Testis (tissue), 2 donors: ENCODE measurements at regions not wholly inside any gene's neighbourhood (a gene's known extent, or its start where the extent isn't known, plus 50 kb on each side); places are given as distances from the start of the nearest gene placed in this dataset.

Source experiments
- DNase-seq: peaks from one replicate; pipeline ENCODE4 v3.0.0-alpha.2; 2019
- H3K27ac ChIP-seq, 2 donors: fragments of 200-600 bp; sonication (generic); one replicate each; pipeline ENCODE4 v1.5.1; 2019
- H3K27me3 ChIP-seq: fragments of 200-600 bp; sonication (generic); one replicate; pipeline ENCODE4 v1.5.1; 2019
- H3K36me3 ChIP-seq: fragments of 200-600 bp; sonication (generic); one replicate; pipeline ENCODE4 v1.5.1; 2017; ENCODE audit warnings: low read depth; ENCODE audit errors: missing control alignments
- H3K4me1 ChIP-seq: fragments of 200-600 bp; sonication (generic); one replicate; pipeline ENCODE4 v1.5.1; 2019
- H3K4me3 ChIP-seq, 2 donors: fragments of 200-600 bp; sonication (generic); one replicate each; pipeline ENCODE4 v1.5.1; 2017 to 2019
- H3K9me3 ChIP-seq: fragments of 200-600 bp; sonication (generic); one replicate; pipeline ENCODE4 v1.5.1; 2017
- CTCF ChIP-seq, 3 experiments: fragments of 450-650 bp in 2 of 3; fragments of 200-600 bp in 1 of 3; sonication (generic) in 1 of 3; IDR thresholded peaks; one replicate each; pipeline ENCODE4 v1.5.1; 2016 to 2019; ENCODE audit warnings: antibody characterized with exemption in 3 of 3, mild to moderate bottlenecking in 2 of 3, moderate library complexity in 1 of 3
- POLR2A ChIP-seq: fragments of 450-650 bp; IDR thresholded peaks from one replicate; pipeline ENCODE4 v1.6.1; 2017; ENCODE audit warnings: antibody characterized with exemption, mild to moderate bottlenecking, moderate library complexity
- WGBS, 2 donors: methylation state at CpG; one replicate each; pipeline ENCODE4 v1.1.5; 2018; 5-methylcytosine and 5-hydroxymethylcytosine counted together
- intact Hi-C: fragments of 100-400 bp; cut with DNase I; formaldehyde crosslinking; loops from one replicate; pipeline ENCODE4 v1.15.1; 2023; ENCODE audit warnings: low total_unique reads

GRCh38 chr12:58787021-58787760 lies 133.1 kb downstream of the LRIG3 start:
- no peaks in the 10 kb centered on the region for H3K36me3 ChIP-seq
- H3K4me3 ChIP-seq = no peak overlapping the region
- 89% methylated on average over 4 of the region's 4 CpGs for WGBS, 2 donors
- TF ChIP-seq POLR2A (no peak), CTCF (IDR thresholded peaks at IDR 0.05) (no peak)
- H3K27me3 ChIP-seq = no peaks in the 10 kb centered on the region
- H3K4me1 ChIP-seq = no peaks in the 10 kb centered on the region
- DNase-seq = no peak
- H3K27ac ChIP-seq = no peak overlapping the region
- intact Hi-C loops = no loop called here
- H3K9me3 ChIP-seq = no peaks in the 10 kb centered on the region

GRCh38 chr12:58794859-58795258 lies 125.4 kb downstream of the LRIG3 start:
- H3K9me3 ChIP-seq = no peaks in the 10 kb centered on the region
- TF ChIP-seq CTCF (IDR thresholded peaks at IDR 0.05) = no peak
- no peak for TF ChIP-seq POLR2A
- no peaks in the 10 kb centered on the region for H3K27me3 ChIP-seq
- H3K4me1 ChIP-seq = no peaks in the 10 kb centered on the region
- H3K36me3 ChIP-seq = no peaks in the 10 kb centered on the region
- intact Hi-C loops = no loop called here
- H3K27ac ChIP-seq = no peak overlapping the region
- 77 to 83% methylated on average over 6 of the region's 6 CpGs for WGBS, 2 donors
- no peak overlapping the region for H3K4me3 ChIP-seq
- DNase-seq = no peak

GRCh38 chr12:58795825-58796224 lies 124.5 kb downstream of the LRIG3 start:
- Histone ChIP-seq H3K4me1 (no peaks in the 10 kb centered on the region), H3K36me3 (no peaks in the 10 kb centered on the region), H3K27me3 (no peaks in the 10 kb centered on the region), H3K4me3 (no peak overlapping the region), H3K9me3 (no peaks in the 10 kb centered on the region), H3K27ac (no peak overlapping the region)
- DNase-seq = no peak
- 80 to 92% methylated on average over 3 of the region's 3 CpGs for WGBS, 2 donors
- intact Hi-C loops = no loop called here
- TF ChIP-seq CTCF (IDR thresholded peaks at IDR 0.05) (no peak), POLR2A (no peak)

GRCh38 chr12:58801986-58802385 lies 118.3 kb downstream of the LRIG3 start:
- intact Hi-C loops = no loop called here
- no peak for DNase-seq
- no peaks in the 10 kb centered on the region for H3K27me3 ChIP-seq
- WGBS, 2 donors = 24 to 40% methylated on average over 1 of the region's 1 CpG
- no peaks in the 10 kb centered on the region for H3K9me3 ChIP-seq
- H3K4me1 ChIP-seq = no peaks in the 10 kb centered on the region
- H3K36me3 ChIP-seq = no peaks in the 10 kb centered on the region
- H3K27ac ChIP-seq = no peak overlapping the region
- H3K4me3 ChIP-seq = no peak overlapping the region
- TF ChIP-seq CTCF (IDR thresholded peaks at IDR 0.05) = no peak

- no peaks in the 10 kb centered on the region for H3K4me1 ChIP-seq
- H3K36me3 ChIP-seq = no peaks in the 10 kb centered on the region
- peak; percentile 17 for DNase-seq
- no peak overlapping the region for H3K4me3 ChIP-seq
- no peak overlapping the region for H3K27ac ChIP-seq
- intact Hi-C loops = no loop called here
- no peaks in the 10 kb centered on the region for H3K27me3 ChIP-seq
- 55 to 59% methylated on average over 2 of the region's 2 CpGs for WGBS, 2 donors
- H3K9me3 ChIP-seq = no peaks in the 10 kb centered on the region
- TF ChIP-seq CTCF (IDR thresholded peaks at IDR 0.05) = no peak
- TF ChIP-seq POLR2A = no peak
Observed at GRCh38 chr12:58803908-58804307, 116.4 kb downstream of the LRIG3 start.
